CD4-positive, alpha-beta T cell treated with Interleukin-17A for 1 hour (primary cell): ENCODE measurements at regions not wholly inside any gene's neighbourhood (a gene's known extent, or its start where the extent isn't known, plus 50 kb on each side); places are given as distances from the start of the nearest gene placed in this dataset.

ENCODE experiments used
- DNase-seq: peaks from one replicate; pipeline ENCODE4 v3.0.0-alpha.2; 2020

GRCh38 chr1:184329245-184329953 is 57.4 kb upstream of the C1orf21 start:
- DNase-seq: no peak

GRCh38 chr1:184329962-184330868 is 56.6 kb upstream of the C1orf21 start:
- no peak for DNase-seq

GRCh38 chr1:184330875-184331274 is 56.0 kb upstream of the C1orf21 start:
- no peak for DNase-seq
